Fibroblast of the aortic adventitia (primary cell): ENCODE measurements at regions not wholly inside any gene's neighbourhood (a gene's known extent, or its start where the extent isn't known, plus 50 kb on each side); places are given as distances from the start of the nearest gene placed in this dataset.

Experiments
- DNase-seq: peaks from one replicate; pipeline ENCODE4 v3.0.0-alpha.2; 2010; ENCODE audit warnings: low read depth
- H3K4me3 ChIP-seq: 2 replicates; pipeline ENCODE4 v1.5.1; 2011; ENCODE audit warnings: low read depth, mild to moderate bottlenecking, control low read depth, low read length, moderate library complexity
- TF ChIP-seq, protein P1 (sequence below): IDR thresholded peaks from 2 replicates; pipeline ENCODE4 v1.5.1; 2011; ENCODE audit warnings: mild to moderate bottlenecking, low read length, control low read depth, inconsistent platforms; ENCODE audit not compliant: insufficient read depth

DNA sequence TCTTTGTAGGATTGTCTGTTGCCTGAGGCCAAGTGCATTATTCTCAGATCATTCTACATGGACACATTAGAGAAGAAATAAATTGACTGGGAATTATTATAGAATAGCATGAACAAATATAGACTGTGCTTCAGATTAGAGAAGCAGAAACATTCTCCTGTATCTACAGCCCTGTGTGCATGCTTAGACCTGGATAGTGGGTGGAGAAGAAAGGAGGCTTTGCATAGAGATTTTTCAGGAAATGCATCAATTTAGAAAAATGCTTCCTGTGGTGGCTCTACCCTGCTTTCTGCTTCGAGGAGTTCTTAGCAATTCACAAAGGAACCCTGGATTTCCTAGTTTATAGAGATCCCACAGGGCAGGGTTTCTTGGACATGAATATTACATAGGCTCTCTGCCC lies 66.7 kb downstream of the IRX1 start:
- no peak overlapping the region for H3K4me3 ChIP-seq
- no peak for DNase-seq
- TF ChIP-seq, protein P1, sequence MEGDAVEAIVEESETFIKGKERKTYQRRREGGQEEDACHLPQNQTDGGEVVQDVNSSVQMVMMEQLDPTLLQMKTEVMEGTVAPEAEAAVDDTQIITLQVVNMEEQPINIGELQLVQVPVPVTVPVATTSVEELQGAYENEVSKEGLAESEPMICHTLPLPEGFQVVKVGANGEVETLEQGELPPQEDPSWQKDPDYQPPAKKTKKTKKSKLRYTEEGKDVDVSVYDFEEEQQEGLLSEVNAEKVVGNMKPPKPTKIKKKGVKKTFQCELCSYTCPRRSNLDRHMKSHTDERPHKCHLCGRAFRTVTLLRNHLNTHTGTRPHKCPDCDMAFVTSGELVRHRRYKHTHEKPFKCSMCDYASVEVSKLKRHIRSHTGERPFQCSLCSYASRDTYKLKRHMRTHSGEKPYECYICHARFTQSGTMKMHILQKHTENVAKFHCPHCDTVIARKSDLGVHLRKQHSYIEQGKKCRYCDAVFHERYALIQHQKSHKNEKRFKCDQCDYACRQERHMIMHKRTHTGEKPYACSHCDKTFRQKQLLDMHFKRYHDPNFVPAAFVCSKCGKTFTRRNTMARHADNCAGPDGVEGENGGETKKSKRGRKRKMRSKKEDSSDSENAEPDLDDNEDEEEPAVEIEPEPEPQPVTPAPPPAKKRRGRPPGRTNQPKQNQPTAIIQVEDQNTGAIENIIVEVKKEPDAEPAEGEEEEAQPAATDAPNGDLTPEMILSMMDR = no peak

DNA sequence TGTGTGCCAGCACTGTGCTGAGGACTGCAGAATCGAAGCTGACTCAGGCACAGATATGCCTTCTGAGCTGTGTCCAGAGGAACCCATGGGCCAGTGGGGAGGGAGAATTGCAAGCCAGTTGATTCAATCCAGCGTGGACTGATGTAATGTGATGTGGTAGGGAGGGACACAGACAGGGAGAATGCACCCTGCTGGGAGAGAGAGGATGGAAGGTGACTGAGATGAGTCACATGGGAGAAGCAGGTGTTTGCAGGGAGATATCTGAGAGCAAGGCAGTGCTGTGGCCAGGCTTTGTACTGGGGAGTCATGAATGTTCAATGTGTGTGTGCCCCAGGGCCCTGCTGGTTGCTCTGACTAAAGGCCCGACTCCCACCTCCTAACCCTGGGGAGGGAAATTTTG lies 75.7 kb downstream of the IRX1 start:
- TF ChIP-seq, protein P1 = no peak
- no peak overlapping the region for H3K4me3 ChIP-seq

DNA sequence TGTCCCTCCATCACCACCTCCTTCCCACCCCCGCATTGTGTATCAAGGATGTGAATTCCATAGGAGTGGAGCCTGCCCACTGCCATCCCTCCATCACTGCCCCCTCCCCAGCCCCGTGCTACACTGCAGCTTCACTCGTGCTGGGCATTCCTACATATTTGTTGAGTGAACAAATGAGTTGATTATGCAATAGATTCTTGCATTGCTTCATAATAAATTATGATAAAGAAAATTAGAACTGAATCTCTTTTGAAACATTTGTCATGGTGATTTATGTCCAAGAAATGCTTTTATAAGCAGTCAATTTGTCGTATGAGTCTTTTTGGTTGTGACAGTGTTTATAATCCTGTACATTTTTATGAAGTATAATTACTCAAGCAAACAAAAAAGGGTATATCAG lies 83.2 kb downstream of the IRX1 start:
- no peak overlapping the region for H3K4me3 ChIP-seq
- TF ChIP-seq, protein P1 = no peak
- no peak for DNase-seq

More for the DNA sequence above, 75.7 kb downstream of the IRX1 start:
- DNase-seq = no peak

- DNase-seq = no peak
- no peak overlapping the region for H3K4me3 ChIP-seq
- TF ChIP-seq, protein P1 = no peak
Measured at GRCh38 chr5:3680821-3681220, 85.2 kb downstream of the IRX1 start.

GRCh38 chr5:3684118-3684517 lies 88.5 kb downstream of the IRX1 start:
- no peak overlapping the region for H3K4me3 ChIP-seq
- TF ChIP-seq, protein P1 = no peak
- DNase-seq = no peak

- no peak for DNase-seq
- H3K4me3 ChIP-seq = no peak overlapping the region
- TF ChIP-seq, protein P1 = no peak
Measured at GRCh38 chr5:3684771-3685354, 89.2 kb downstream of the IRX1 start.

GRCh38 chr5:3694819-3695218 lies 99.2 kb downstream of the IRX1 start:
- TF ChIP-seq, protein P1 = no peak
- H3K4me3 ChIP-seq = no peak overlapping the region
- DNase-seq = no peak
